OCI-LY7 (cell line): ENCODE measurements at regions not wholly inside any gene's neighbourhood (a gene's known extent, or its start where the extent isn't known, plus 50 kb on each side); places are given as distances from the start of the nearest gene placed in this dataset.

Experiments used
- BruUV-seq: library from RNA; stranded (reverse); fragments of 400-500 nt; replicated peaks from 2 replicates; lab custom pipeline; 2021; lab: Mats Ljungman, UMichigan
- CTCF ChIA-PET: fragments of 300-600 bp; sonication (Branson Sonifier 250); formaldehyde crosslinking; loops from one replicate; lab custom pipeline; 2022; ENCODE audit warnings: antibody characterized with exemption; ENCODE audit not compliant: unreplicated experiment; lab: Charles Lee
- POLR2A ChIA-PET: fragments of 300-600 bp; sonication (Branson Sonifier 250); formaldehyde crosslinking; loops from one replicate; lab custom pipeline; 2022; ENCODE audit warnings: antibody characterized with exemption; lab: Charles Lee
- DNase-seq: peaks from one replicate; pipeline ENCODE4 v3.0.0-alpha.2; 2015; ENCODE audit warnings: low spot score
- H2AFZ ChIP-seq: fragments of 200-600 bp; sonication (generic), shearing (Covaris generic); 2 replicates; pipeline ENCODE4 v1.6.1; 2014; ENCODE audit warnings: mild to moderate bottlenecking, antibody characterized with exemption, low read length, moderate library complexity
- H3K27ac ChIP-seq: fragments of 200-600 bp; sonication (generic); 2 replicates; pipeline ENCODE4 v1.5.1; 2014; ENCODE audit warnings: mixed run types, low read depth, mild to moderate bottlenecking, moderate library complexity, low read length, inconsistent platforms; ENCODE audit not compliant: poor library complexity, severe bottlenecking
- H3K36me3 ChIP-seq: fragments of 200-600 bp; sonication (generic); 2 replicates; pipeline ENCODE4 v1.6.1; 2014; ENCODE audit warnings: mild to moderate bottlenecking, antibody characterized with exemption, low read length, moderate library complexity, mixed read lengths; ENCODE audit not compliant: insufficient read depth
- H3K4me1 ChIP-seq: fragments of 200-600 bp; sonication (generic); 2 replicates; pipeline ENCODE4 v1.5.1; 2014; ENCODE audit warnings: mild to moderate bottlenecking, low read length; ENCODE audit not compliant: insufficient read depth, poor library complexity, severe bottlenecking
- H3K4me2 ChIP-seq: fragments of 200-600 bp; sonication (generic); 2 replicates; pipeline ENCODE4 v1.6.1; 2014; ENCODE audit warnings: mild to moderate bottlenecking, low read length
- H3K4me3 ChIP-seq: fragments of 200-600 bp; sonication (generic); 2 replicates; pipeline ENCODE4 v1.5.1; 2014; ENCODE audit warnings: mild to moderate bottlenecking, low read depth, low read length; ENCODE audit not compliant: poor library complexity, severe bottlenecking
- H3K79me2 ChIP-seq: fragments of 200-600 bp; sonication (generic); 2 replicates; pipeline ENCODE4 v1.6.1; 2016; ENCODE audit warnings: low read depth, mild to moderate bottlenecking, low read length, moderate library complexity, mixed read lengths; ENCODE audit not compliant: insufficient read depth
- H3K9me2 ChIP-seq: fragments of 200-600 bp; sonication (generic); 2 replicates; pipeline ENCODE4 v1.6.1; 2016; ENCODE audit warnings: mild to moderate bottlenecking, low read length, mixed read lengths; ENCODE audit not compliant: insufficient read depth
- H3K9me3 ChIP-seq: fragments of 200-600 bp; sonication (generic); 2 replicates; pipeline ENCODE4 v1.6.1; 2014; ENCODE audit warnings: mild to moderate bottlenecking, mixed run types, low read length, mixed read lengths
- H4K20me1 ChIP-seq: fragments of 200-600 bp; sonication (generic); 2 replicates; pipeline ENCODE4 v1.6.1; 2014; ENCODE audit warnings: mild to moderate bottlenecking, antibody characterized with exemption, low read length, moderate library complexity, mixed read lengths; ENCODE audit not compliant: insufficient read depth
- CTCF ChIP-seq: fragments of 200-600 bp; sonication (generic); conservative IDR thresholded peaks from 2 replicates; pipeline ENCODE4 v1.5.1; 2014; ENCODE audit warnings: mild to moderate bottlenecking, antibody characterized with exemption, low read length, moderate library complexity, mixed read lengths
- EZH2phosphoT487 ChIP-seq: fragments of 200-600 bp; sonication (generic); IDR thresholded peaks from 2 replicates; pipeline ENCODE4 v1.6.1; 2018; ENCODE audit warnings: low read depth, borderline replicate concordance, mild to moderate bottlenecking, mixed run types, antibody characterized with exemption, low read length, moderate library complexity, mixed read lengths
- intact Hi-C: fragments of 100-400 bp; cut with micrococcal nuclease; formaldehyde crosslinking; loops from one replicate; pipeline ENCODE4 v1.10.0; 2022; ENCODE audit not compliant: unreplicated experiment

DNA sequence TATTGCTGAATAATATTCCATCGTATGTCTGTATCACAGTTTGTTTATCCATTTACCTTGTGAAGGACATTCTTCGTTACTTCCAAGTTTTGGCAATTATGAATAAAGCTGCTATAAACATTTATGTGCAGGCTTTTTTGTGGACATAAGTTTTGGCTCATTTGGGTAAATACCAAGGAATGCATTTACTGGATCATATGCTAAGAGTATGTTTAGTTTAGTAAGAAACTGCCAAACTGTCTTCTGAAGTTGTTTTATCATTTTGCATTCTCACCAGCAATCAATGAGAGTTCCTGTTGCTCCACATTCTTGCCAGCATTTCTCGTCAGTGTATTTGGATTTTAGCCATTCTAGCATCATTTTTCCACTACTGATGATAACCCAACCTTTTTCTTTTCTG, 232.7 kb upstream of the NR3C2 start:
- no peak overlapping the region for H3K4me3 ChIP-seq
- no peak overlapping the region for H3K4me2 ChIP-seq
- no peaks in the 10 kb centered on the region for H4K20me1 ChIP-seq
- H3K36me3 ChIP-seq, result no peaks in the 10 kb centered on the region
- no peak overlapping the region for H3K27ac ChIP-seq
- POLR2A ChIA-PET, result no interaction called here
- no peak for DNase-seq
- H3K9me3 ChIP-seq, result no peaks in the 10 kb centered on the region
- H3K4me1 ChIP-seq, result no peaks in the 10 kb centered on the region
- no TSS peak for BruUV-seq
- no peaks in the 10 kb centered on the region for H3K79me2 ChIP-seq
- CTCF ChIA-PET, result no interaction called here
- no peaks in the 10 kb centered on the region for H3K9me2 ChIP-seq
- TF ChIP-seq EZH2phosphoT487 (no peak), CTCF (no peak)
- H2AFZ ChIP-seq, result no peak overlapping the region
- intact Hi-C loops, result no loop called here

GRCh38 chr4:148664636-148665035, 222.4 kb upstream of the NR3C2 start:
- BruUV-seq, result no TSS peak
- no peak for DNase-seq
- ChIA-PET CTCF (no interaction called here), POLR2A (no interaction called here)
- H3K4me3 ChIP-seq, result no peak overlapping the region
- intact Hi-C loops, result no loop called here
- no peaks in the 10 kb centered on the region for H3K36me3 ChIP-seq
- H3K4me2 ChIP-seq, result no peak overlapping the region
- no peak overlapping the region for H3K27ac ChIP-seq
- H4K20me1 ChIP-seq, result no peaks in the 10 kb centered on the region
- H3K79me2 ChIP-seq, result no peaks in the 10 kb centered on the region
- H3K4me1 ChIP-seq, result no peaks in the 10 kb centered on the region
- H3K9me2 ChIP-seq, result no peaks in the 10 kb centered on the region
- H3K9me3 ChIP-seq, result no peaks in the 10 kb centered on the region
- TF ChIP-seq EZH2phosphoT487 (no peak), CTCF (no peak)
- no peak overlapping the region for H2AFZ ChIP-seq

DNA sequence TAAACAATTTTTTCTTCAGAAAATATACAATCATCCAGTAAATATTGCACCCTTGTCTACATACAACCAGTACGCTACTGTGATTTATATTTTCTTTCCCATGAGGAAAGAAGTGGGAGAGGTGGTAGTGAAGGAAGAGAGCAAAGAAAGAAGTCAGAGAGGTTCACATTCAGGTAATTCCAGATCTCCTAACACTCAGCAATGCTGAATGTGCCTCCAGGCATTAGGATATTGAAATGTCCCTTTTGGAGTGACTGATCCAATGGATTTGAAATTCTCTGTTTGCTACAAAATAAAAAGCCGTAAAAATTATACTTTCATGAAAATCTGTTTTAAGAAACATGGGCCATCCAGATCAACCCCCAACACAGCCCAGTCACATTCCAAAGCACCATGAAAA, 211.9 kb upstream of the NR3C2 start:
- H3K4me1 ChIP-seq, result no peaks in the 10 kb centered on the region
- intact Hi-C loops, result no loop called here
- no peak overlapping the region for H3K4me3 ChIP-seq
- no peaks in the 10 kb centered on the region for H4K20me1 ChIP-seq
- no peaks in the 10 kb centered on the region for H3K9me2 ChIP-seq
- no peaks in the 10 kb centered on the region for H3K9me3 ChIP-seq
- TF ChIP-seq CTCF (no peak), EZH2phosphoT487 (no peak)
- no TSS peak for BruUV-seq
- H3K4me2 ChIP-seq, result no peak overlapping the region
- no peak for DNase-seq
- ChIA-PET CTCF (no interaction called here), POLR2A (interaction anchor here (0.6 kb wide), 1 partner anchor 27 kb away, joined by 3 read pairs; no protein-coding TSS in a partner anchor)
- no peaks in the 10 kb centered on the region for H3K36me3 ChIP-seq
- H3K27ac ChIP-seq, result no peak overlapping the region
- H2AFZ ChIP-seq, result no peak overlapping the region
- H3K79me2 ChIP-seq, result no peaks in the 10 kb centered on the region
